DMS153 treated with DMSO at 0.1 percent for 48 hours (cell line): ENCODE measurements at regions not wholly inside any gene's neighbourhood (a gene's known extent, or its start where the extent isn't known, plus 50 kb on each side); places are given as distances from the start of the nearest gene placed in this dataset.
"Not testable (repeated sequence)": the region's sequence is repeated elsewhere in the genome, so short reads cannot be mapped to it uniquely, and the experiment has no call there.

Experiments
- DNase-seq: peaks from one replicate; lab custom pipeline; 2025; ENCODE audit not compliant: unreplicated experiment; lab: John Stamatoyannopoulos, UW

DNA sequence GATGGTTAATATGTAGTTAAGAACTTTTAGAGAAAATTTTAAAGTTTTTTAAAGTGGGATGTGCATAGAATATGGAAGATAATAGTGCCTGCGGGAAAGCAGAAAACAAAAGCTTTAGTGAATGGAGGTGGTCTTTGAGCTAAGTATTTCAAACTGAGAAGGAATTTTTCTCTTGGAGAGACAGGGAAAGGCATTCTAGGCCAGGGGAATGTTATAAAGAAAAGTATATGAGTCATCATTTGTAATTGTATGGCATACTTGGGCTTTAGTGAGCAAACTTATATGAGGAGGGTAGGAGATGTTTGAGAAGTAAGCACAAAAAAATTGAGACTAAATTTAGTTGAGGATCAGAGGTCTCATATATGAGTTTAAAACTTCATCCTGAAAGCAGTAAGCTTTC is 467.0 kb downstream of the PPARGC1A start:
- DNase-seq, result no peak

GRCh38 chr4:23413631-23414030 is 476.2 kb downstream of the PPARGC1A start:
- no peak for DNase-seq

GRCh38 chr4:23412701-23413100 is 477.1 kb downstream of the PPARGC1A start:
- no peak for DNase-seq

- not testable (repeated sequence) for DNase-seq
These were observed 480.9 kb downstream of the PPARGC1A start for GRCh38 chr4:23408913-23409312.

GRCh38 chr4:23401572-23401971 is 488.3 kb downstream of the PPARGC1A start:
- DNase-seq, result no peak

DNA sequence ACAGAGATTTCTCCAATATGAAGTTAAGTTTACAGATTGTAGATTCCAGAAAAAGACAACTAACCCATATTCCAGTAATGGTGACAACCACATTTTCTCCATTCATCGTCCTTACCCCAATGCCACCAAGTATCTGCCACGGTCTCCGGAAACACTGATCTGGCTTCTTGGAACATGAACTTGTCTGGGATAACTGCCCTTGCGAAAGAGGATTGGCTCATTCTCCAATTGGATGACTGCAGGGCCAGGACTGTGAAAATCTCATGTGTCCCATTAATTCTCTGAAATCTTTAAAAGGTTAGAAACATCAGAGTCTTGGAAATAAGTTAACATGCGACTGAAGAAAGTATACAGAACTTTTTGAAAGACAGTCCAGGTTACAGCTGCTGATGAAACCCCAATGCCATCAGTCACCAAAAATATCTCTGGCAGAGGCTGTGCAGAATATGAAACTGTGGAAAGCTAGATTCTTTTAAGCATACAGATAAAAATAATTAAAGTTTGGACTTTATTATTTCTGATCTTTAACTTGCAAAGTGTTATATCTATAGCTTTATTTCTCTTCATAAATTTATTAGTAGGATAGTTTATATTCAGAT is 496.9 kb downstream of the PPARGC1A start:
- DNase-seq, result no peak

DNA sequence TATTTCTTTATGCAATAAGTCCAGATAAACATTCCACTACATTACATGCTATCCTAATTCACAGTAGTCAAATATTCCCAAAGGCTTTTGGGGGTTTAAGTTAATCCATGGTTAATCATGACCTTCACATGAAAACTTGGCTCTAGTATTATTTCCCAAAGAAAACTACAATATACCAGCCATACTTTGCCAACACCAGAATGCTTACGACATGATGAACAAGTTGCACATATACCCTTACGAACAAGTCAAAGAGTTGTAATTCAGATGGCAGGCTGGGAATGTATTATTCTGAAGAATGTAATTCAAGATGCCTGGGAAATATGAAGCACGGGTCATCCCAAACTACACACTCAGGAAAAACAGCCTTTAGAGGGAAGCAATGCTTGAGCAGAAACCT is 499.6 kb downstream of the PPARGC1A start:
- no peak for DNase-seq

GRCh38 chr4:23388699-23389395 is 501.0 kb downstream of the PPARGC1A start:
- no peak for DNase-seq

DNA sequence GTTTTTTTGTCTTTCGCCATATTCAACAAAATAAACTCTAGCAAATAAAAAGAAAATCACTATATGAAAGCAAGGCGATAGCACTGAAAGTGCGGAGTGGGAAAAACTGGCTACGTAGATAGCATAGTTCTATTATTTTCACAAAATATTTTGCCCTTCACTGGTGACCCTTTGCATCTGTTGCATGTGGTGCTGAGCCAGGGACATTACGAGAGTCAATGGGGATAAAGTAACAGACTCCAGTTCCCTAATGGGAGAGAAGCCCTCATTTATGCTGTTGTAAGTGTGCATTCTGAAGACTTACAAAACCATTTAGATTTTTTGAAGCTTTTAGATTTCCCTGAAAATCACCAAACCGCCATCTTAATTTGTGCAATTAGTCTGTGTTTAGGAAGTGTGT is 501.6 kb downstream of the PPARGC1A start:
- DNase-seq, result no peak

- no peak for DNase-seq
These were observed 505.1 kb downstream of the PPARGC1A start for GRCh38 chr4:23384741-23385140.

DNA sequence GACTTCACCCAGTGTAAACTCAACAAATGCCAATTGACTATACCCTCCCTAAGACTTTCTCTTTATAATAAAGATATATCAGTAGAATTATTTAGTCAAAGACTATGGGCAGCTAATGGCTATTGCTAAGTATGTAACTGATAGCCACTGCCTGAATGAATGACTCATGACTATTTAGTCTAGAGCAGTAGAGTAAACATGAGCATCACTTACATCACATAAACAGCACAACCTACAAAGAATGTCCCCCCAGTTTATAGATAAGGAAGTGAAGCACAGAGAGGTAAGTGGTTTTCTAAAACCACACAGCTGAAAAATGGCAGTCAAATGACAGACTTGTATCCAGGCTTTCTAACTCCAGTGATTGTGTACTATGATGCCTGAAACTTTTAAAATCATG is 507.0 kb downstream of the PPARGC1A start:
- DNase-seq, result no peak

DNA sequence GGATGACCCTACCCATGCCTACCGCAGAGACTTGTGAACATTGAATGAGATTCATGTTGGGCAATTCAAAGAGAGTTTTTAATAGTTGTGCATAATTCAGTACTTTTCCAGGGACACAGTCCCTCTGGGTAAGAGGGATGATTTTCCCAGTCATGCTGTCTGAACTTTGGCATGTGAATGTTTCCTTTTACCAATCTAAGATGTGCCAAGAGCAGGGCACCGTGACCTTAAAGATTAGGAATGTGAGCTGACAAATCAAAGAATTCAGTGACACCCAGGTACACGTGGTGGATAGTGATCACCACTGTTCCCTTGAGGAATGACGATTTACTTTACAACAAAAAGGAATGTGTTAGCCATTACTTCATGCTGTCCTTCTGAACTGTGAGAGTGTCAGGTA is 515.6 kb downstream of the PPARGC1A start:
- DNase-seq, result no peak

GRCh38 chr4:23373261-23373660 is 516.6 kb downstream of the PPARGC1A start:
- no peak for DNase-seq

- DNase-seq, result no peak
These were observed 518.3 kb downstream of the PPARGC1A start for GRCh38 chr4:23371533-23371932.

- DNase-seq, result no peak
These were observed 520.5 kb downstream of the PPARGC1A start for GRCh38 chr4:23369331-23369730.

- DNase-seq, result no peak
These were observed 521.7 kb downstream of the PPARGC1A start for GRCh38 chr4:23368081-23368697.

DNA sequence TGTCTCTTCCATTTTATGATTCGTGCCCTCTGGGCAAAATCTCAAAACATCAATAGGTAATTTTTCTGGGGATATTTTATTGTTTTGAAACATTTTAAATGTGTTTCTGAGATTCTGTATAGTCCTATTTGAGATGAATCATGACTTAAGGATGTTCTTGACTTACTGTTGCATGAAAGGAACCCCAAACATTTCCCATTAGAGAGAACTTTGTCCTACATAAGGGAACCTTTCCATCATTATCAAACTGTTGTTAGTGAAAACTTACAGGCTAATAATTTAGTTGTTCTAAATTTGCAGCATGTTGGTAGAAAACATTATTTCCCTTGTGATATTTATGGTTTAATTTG is 523.3 kb downstream of the PPARGC1A start:
- DNase-seq, result no peak

- DNase-seq, result no peak
These were observed 523.8 kb downstream of the PPARGC1A start for GRCh38 chr4:23365871-23366556.

- no peak for DNase-seq
These were observed 524.8 kb downstream of the PPARGC1A start for GRCh38 chr4:23365086-23365485.

- no peak for DNase-seq
These were observed 525.7 kb downstream of the PPARGC1A start for GRCh38 chr4:23364167-23364566.

DNA sequence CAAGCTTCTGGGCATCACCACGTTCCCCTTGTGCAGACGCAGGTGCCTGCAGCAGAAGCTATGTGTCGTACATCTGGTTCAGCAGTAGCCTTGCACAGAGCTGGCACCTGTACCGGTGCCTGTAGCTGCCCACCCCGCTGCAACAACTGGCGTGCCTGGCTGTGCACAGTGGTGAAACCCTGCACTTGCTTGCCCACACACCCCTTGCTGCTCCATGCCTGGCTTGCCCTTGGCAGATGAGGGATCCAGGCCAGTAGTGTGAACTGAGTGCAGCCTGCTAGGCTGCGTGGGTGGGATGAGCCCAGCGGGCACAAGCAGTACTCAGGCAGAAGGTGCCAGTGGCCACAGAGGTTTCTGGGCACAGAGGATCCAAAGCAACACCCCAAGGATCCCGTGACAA is 528.4 kb downstream of the PPARGC1A start:
- DNase-seq, result no peak

- DNase-seq, result no peak
These were observed 529.1 kb downstream of the PPARGC1A start for GRCh38 chr4:23360718-23361117.
